AG04450 (cell line): ENCODE measurements at regions not wholly inside any gene's neighbourhood (a gene's known extent, or its start where the extent isn't known, plus 50 kb on each side); places are given as distances from the start of the nearest gene placed in this dataset.

ENCODE experiments used
- CTCF ChIA-PET: fragments of 300-600, 350-600 bp; formaldehyde crosslinking; extraction: SDS; loops from one replicate; lab custom pipeline; 2022; ENCODE audit warnings: antibody characterized with exemption, inconsistent platforms; lab: Charles Lee
- POLR2A ChIA-PET: fragments of 350-600 bp; formaldehyde crosslinking; extraction: SDS; loops from one replicate; lab custom pipeline; 2021; ENCODE audit warnings: antibody characterized with exemption, inconsistent platforms; lab: Yijun Ruan, JAX
- DNase-seq: peaks from one replicate; pipeline ENCODE4 v3.0.0-alpha.2; 2011; ENCODE audit warnings: low read depth, low spot score
- H3K27ac ChIP-seq: one replicate; pipeline ENCODE4 v1.5.1; 2012; ENCODE audit warnings: low read depth, low read length, control low read depth
- H3K27me3 ChIP-seq: one replicate; pipeline ENCODE4 v1.6.0; 2012; ENCODE audit warnings: low read length; ENCODE audit not compliant: control insufficient read depth, insufficient read depth
- H3K4me3 ChIP-seq: 2 replicates; pipeline ENCODE4 v1.5.1; 2011; ENCODE audit warnings: mild to moderate bottlenecking, low read depth, low read length, control low read depth
- H3K9me3 ChIP-seq: 2 replicates; pipeline ENCODE4 v1.5.1; 2012; ENCODE audit warnings: low read length; ENCODE audit not compliant: control insufficient read depth, insufficient read depth
- CTCF ChIP-seq: IDR thresholded peaks from 2 replicates; pipeline ENCODE4 v1.5.1; 2011; ENCODE audit warnings: low read depth, low read length, control low read depth, inconsistent platforms

- POLR2A ChIA-PET, result interaction anchor here (0.7 kb wide), 1 partner anchor 402 kb away, joined by 8 read pairs; no protein-coding TSS in a partner anchor
- CTCF ChIA-PET, result no interaction called here
- no peak overlapping the region for H3K4me3 ChIP-seq
- no peak for DNase-seq
- TF ChIP-seq CTCF, result no peak
- no peaks in the 10 kb centered on the region for H3K9me3 ChIP-seq
- H3K27me3 ChIP-seq, result no peaks in the 10 kb centered on the region
- H3K27ac ChIP-seq, result no peak overlapping the region
These were observed 52.2 kb upstream of the PRL start for GRCh38 chr6:22349051-22349450.

GRCh38 chr6:22349528-22349927, 52.7 kb upstream of the PRL start:
- DNase-seq, result no peak
- Histone ChIP-seq H3K27ac (no peak overlapping the region), H3K9me3 (no peaks in the 10 kb centered on the region), H3K4me3 (no peak overlapping the region), H3K27me3 (no peaks in the 10 kb centered on the region)
- ChIA-PET CTCF (no interaction called here), POLR2A (interaction anchor here (0.7 to 1.1 kb wide), 2 partner anchors 203 to 402 kb away, joined by 7 to 8 read pairs; no protein-coding TSS in a partner anchor)
- no peak for TF ChIP-seq CTCF

- CTCF ChIA-PET, result no interaction called here
- DNase-seq, result no peak
- no peak for TF ChIP-seq CTCF
- no peak overlapping the region for H3K4me3 ChIP-seq
- POLR2A ChIA-PET, result interaction anchor here (1.0 to 1.1 kb wide), 2 partner anchors 203 to 531 kb away, joined by 3 to 7 read pairs; no protein-coding TSS in a partner anchor
- no peaks in the 10 kb centered on the region for H3K9me3 ChIP-seq
- H3K27ac ChIP-seq, result no peak overlapping the region
- H3K27me3 ChIP-seq, result no peaks in the 10 kb centered on the region
These were observed 53.3 kb upstream of the PRL start for GRCh38 chr6:22350109-22350508.

- no peak for TF ChIP-seq CTCF
- Histone ChIP-seq H3K27ac (no peak overlapping the region), H3K27me3 (no peaks in the 10 kb centered on the region), H3K4me3 (no peak overlapping the region), H3K9me3 (no peaks in the 10 kb centered on the region; the same call in 1 of the 2 replicates)
- ChIA-PET CTCF (no interaction called here), POLR2A (no interaction called here)
- no peak for DNase-seq
These were observed 56.3 kb upstream of the PRL start for GRCh38 chr6:22353101-22353500.

- Histone ChIP-seq H3K4me3 (no peak overlapping the region), H3K27me3 (no peaks in the 10 kb centered on the region), H3K27ac (no peak overlapping the region), H3K9me3 (peaks cover under 1% of the 10 kb centered on the region)
- DNase-seq, result no peak
- ChIA-PET POLR2A (no interaction called here), CTCF (interaction anchor here (0.6 kb wide), 1 partner anchor 475 kb away, joined by 4 read pairs; no protein-coding TSS in a partner anchor)
- TF ChIP-seq CTCF, result no peak
These were observed 59.6 kb upstream of the PRL start for GRCh38 chr6:22356362-22356940.
